ENCODE measurements at regions not wholly inside any gene's neighbourhood (a gene's known extent, or its start where the extent isn't known, plus 50 kb on each side); places are given as distances from the start of the nearest gene placed in this dataset.

DNA sequence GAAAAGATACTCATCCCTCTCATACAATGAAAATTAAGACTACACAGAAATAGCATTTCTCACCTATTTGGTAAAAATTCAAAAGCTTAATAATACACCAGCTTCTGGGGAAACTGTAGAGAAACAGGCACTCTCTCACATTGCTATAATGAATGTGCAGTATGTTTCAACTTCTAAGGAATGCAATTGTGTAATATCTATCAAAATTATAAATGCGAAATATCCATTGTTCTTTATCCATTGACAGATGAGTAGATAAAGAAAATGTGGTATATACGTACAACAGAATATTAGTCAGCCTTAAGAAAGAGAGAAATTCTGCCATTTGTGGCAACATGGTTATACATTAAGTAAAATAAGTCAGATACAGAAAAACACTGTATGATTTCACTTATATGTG is 101.4 kb upstream of the OR9G4 start:
- no peak overlapping the region for H3K9ac ChIP-seq (ENCODE audit: low read length in 3 of 3)
- intact Hi-C loops (cut with DNase I), result no loop called here
- H3K27me3 ChIP-seq (ENCODE audit: control insufficient read depth, insufficient read depth, low read length), result no peaks in the 10 kb centered on the region
- H3K4me1 ChIP-seq (ENCODE audit: control insufficient read depth in 2 of 3, insufficient read depth in 2 of 3, low read depth in 1 of 3, low read length in 3 of 3), result peaks cover 0 to 3% (median 0%) of the 10 kb centered on the region in 3 donors
- no peaks in the 10 kb centered on the region for H3K9me3 ChIP-seq (ENCODE audit: control insufficient read depth in 2 of 3, insufficient read depth in 1 of 3, low read length in 3 of 3)
- no peak overlapping the region for H3K4me3 ChIP-seq (ENCODE audit: low read length in 3 of 3)
- no peaks in the 10 kb centered on the region for H3K36me3 ChIP-seq (ENCODE audit: control insufficient read depth in 2 of 3, insufficient read depth in 3 of 3, low read length in 3 of 3)
- FAIRE-seq (no peak), DNase-seq (no peak)
- TF ChIP-seq, protein P1, sequence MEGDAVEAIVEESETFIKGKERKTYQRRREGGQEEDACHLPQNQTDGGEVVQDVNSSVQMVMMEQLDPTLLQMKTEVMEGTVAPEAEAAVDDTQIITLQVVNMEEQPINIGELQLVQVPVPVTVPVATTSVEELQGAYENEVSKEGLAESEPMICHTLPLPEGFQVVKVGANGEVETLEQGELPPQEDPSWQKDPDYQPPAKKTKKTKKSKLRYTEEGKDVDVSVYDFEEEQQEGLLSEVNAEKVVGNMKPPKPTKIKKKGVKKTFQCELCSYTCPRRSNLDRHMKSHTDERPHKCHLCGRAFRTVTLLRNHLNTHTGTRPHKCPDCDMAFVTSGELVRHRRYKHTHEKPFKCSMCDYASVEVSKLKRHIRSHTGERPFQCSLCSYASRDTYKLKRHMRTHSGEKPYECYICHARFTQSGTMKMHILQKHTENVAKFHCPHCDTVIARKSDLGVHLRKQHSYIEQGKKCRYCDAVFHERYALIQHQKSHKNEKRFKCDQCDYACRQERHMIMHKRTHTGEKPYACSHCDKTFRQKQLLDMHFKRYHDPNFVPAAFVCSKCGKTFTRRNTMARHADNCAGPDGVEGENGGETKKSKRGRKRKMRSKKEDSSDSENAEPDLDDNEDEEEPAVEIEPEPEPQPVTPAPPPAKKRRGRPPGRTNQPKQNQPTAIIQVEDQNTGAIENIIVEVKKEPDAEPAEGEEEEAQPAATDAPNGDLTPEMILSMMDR (IDR thresholded peaks at IDR 0.05; ENCODE audit: borderline replicate concordance, extremely low read depth, insufficient read depth), result no peak
- no peak overlapping the region for H3K27ac ChIP-seq (ENCODE audit: low read depth in 2 of 2, low read length in 2 of 2)

DNA sequence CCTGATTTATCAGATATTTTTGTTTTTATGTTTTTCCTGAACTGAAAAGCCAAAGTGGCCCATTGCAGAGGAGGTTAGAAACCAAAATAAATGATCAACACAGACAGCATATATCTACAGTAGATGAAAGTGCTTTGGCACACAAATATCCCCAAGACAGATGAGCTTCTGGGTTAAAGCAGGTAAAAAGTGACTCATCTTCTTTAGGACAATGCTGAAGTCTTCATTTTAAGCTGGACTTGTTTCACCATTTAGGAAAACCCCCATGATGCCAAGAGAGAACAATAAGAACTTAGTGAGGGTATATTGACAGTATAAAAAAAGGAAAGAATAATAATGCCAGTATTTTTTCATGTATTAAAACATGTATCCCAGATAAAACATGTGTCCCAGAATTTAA is 100.8 kb upstream of the OR9G4 start:
- no peak overlapping the region for H3K4me3 ChIP-seq (ENCODE audit: low read length in 3 of 3)
- H3K36me3 ChIP-seq (ENCODE audit: control insufficient read depth in 2 of 3, insufficient read depth in 3 of 3, low read length in 3 of 3), result no peaks in the 10 kb centered on the region
- intact Hi-C loops (cut with DNase I), result no loop called here
- H3K4me1 ChIP-seq (ENCODE audit: control insufficient read depth in 2 of 3, insufficient read depth in 2 of 3, low read depth in 1 of 3, low read length in 3 of 3), result peaks cover 0 to 3% (median 0%) of the 10 kb centered on the region in 3 donors
- no peak for FAIRE-seq
- no peak overlapping the region for H3K9ac ChIP-seq (ENCODE audit: low read length in 3 of 3)
- no peak for DNase-seq
- TF ChIP-seq, protein P1 (IDR thresholded peaks at IDR 0.05; ENCODE audit: borderline replicate concordance, extremely low read depth, insufficient read depth), result no peak
- H3K9me3 ChIP-seq (ENCODE audit: control insufficient read depth in 2 of 3, insufficient read depth in 1 of 3, low read length in 3 of 3), result no peaks in the 10 kb centered on the region
- no peak overlapping the region for H3K27ac ChIP-seq (ENCODE audit: low read depth in 2 of 2, low read length in 2 of 2)
- no peaks in the 10 kb centered on the region for H3K27me3 ChIP-seq (ENCODE audit: control insufficient read depth, insufficient read depth, low read length)

DNA sequence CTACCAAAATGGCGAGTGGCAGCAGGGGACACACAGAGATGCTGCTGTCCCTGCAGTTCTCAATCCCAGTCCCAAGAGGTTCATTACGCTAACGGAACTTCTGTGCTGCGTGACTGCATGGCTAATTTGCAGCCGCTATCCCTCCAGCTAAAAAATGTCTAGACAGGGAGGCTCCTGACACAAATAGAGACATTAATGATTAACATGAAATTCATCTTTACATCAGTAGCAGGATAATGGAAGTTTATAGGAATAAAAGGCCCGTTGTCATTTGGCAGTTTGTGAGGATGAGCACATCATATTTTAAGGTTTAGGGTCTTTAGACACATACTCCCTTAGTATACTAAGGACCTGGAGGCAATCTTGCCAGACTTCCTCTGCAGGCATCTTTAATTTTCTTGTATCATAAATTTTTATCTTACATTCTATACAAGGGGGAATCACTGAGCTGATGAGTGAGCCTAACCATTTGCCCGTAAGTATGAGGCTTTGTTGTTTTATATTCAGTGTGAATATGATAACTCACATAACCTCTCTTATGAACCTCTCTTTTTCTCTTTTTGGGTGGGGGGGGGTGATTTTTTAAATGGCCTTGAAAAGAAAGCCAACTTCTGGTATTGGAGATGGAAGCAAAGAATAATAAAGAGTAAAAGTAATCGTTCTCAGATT is 99.8 kb upstream of the OR9G4 start:
- intact Hi-C loops (cut with DNase I), result no loop called here
- H3K9ac ChIP-seq (ENCODE audit: low read length in 3 of 3), result no peak overlapping the region
- no peak overlapping the region for H3K27ac ChIP-seq (ENCODE audit: low read depth in 2 of 2, low read length in 2 of 2)
- H3K36me3 ChIP-seq (ENCODE audit: control insufficient read depth in 2 of 3, insufficient read depth in 3 of 3, low read length in 3 of 3), result no peaks in the 10 kb centered on the region
- H3K27me3 ChIP-seq (ENCODE audit: control insufficient read depth, insufficient read depth, low read length), result no peaks in the 10 kb centered on the region
- H3K4me1 ChIP-seq (ENCODE audit: control insufficient read depth in 2 of 3, insufficient read depth in 2 of 3, low read depth in 1 of 3, low read length in 3 of 3), result peaks cover 0 to 3% (median 0%) of the 10 kb centered on the region in 3 donors
- FAIRE-seq (no peak), DNase-seq (peak in 2 of 5 donors; percentile 13 to 29)
- TF ChIP-seq, protein P1 (IDR thresholded peaks at IDR 0.05; ENCODE audit: borderline replicate concordance, extremely low read depth, insufficient read depth), result no peak
- H3K9me3 ChIP-seq (ENCODE audit: control insufficient read depth in 2 of 3, insufficient read depth in 1 of 3, low read length in 3 of 3), result no peaks in the 10 kb centered on the region
- no peak overlapping the region for H3K4me3 ChIP-seq (ENCODE audit: low read length in 3 of 3)

All from kidney (tissue), 13 donors.